Mesendoderm (in vitro differentiated cells): ENCODE measurements at regions not wholly inside any gene's neighbourhood (a gene's known extent, or its start where the extent isn't known, plus 50 kb on each side); places are given as distances from the start of the nearest gene placed in this dataset.

ENCODE experiments used
- DNase-seq: peaks from one replicate; pipeline ENCODE4 v3.0.0; 2013
- H2AK5ac ChIP-seq: 2 replicates; pipeline ENCODE4 v1.6.1; 2013; ENCODE audit warnings: low read length, inconsistent platforms
- H2BK120ac ChIP-seq: 2 replicates; pipeline ENCODE4 v1.6.1; 2013; ENCODE audit warnings: low read depth, mild to moderate bottlenecking, low read length, moderate library complexity, mixed read lengths
- H2BK15ac ChIP-seq: replicated peaks from 2 replicates; pipeline ENCODE4 v1.6.1; 2013; ENCODE audit warnings: low read depth, mild to moderate bottlenecking, moderate library complexity
- H2BK5ac ChIP-seq: 2 replicates; pipeline ENCODE4 v1.6.1; 2013; ENCODE audit warnings: low read length, inconsistent platforms
- H3K18ac ChIP-seq: 2 replicates; pipeline ENCODE4 v1.6.1; 2013; ENCODE audit warnings: mild to moderate bottlenecking, low read length, mixed read lengths
- H3K23ac ChIP-seq: one replicate; pipeline ENCODE4 v1.6.1; 2013; ENCODE audit warnings: low read length
- H3K27ac ChIP-seq: 2 replicates; pipeline ENCODE4 v1.5.1; 2013; ENCODE audit warnings: low read depth, mild to moderate bottlenecking, inconsistent platforms, low read length, moderate library complexity
- H3K27me3 ChIP-seq: 2 replicates; pipeline ENCODE4 v1.6.1; 2013; ENCODE audit warnings: low read length, control low read depth, mild to moderate bottlenecking, inconsistent platforms; ENCODE audit not compliant: insufficient read depth, poor library complexity
- H3K36me3 ChIP-seq: 2 replicates; pipeline ENCODE4 v1.6.1; 2013; ENCODE audit warnings: low read length, inconsistent platforms; ENCODE audit not compliant: control insufficient read depth, insufficient read depth
- H3K4ac ChIP-seq: one replicate; pipeline ENCODE4 v1.6.1; 2013; ENCODE audit warnings: low read depth, mild to moderate bottlenecking, low read length, moderate library complexity
- H3K4me1 ChIP-seq: 2 replicates; pipeline ENCODE4 v1.6.1; 2013; ENCODE audit warnings: low read depth, low read length, inconsistent platforms; ENCODE audit not compliant: control insufficient read depth
- H3K4me2 ChIP-seq: 2 replicates; pipeline ENCODE4 v1.6.1; 2013; ENCODE audit warnings: low read length
- H3K4me3 ChIP-seq: 2 replicates; pipeline ENCODE4 v1.5.1; 2013; ENCODE audit warnings: mild to moderate bottlenecking, low read length
- H3K56ac ChIP-seq: one replicate; pipeline ENCODE4 v1.6.1; 2013; ENCODE audit warnings: low read length
- H3K79me1 ChIP-seq: 2 replicates; pipeline ENCODE4 v1.6.1; 2013; ENCODE audit warnings: low read length, inconsistent platforms
- H3K79me2 ChIP-seq: 2 replicates; pipeline ENCODE4 v1.6.1; 2013; ENCODE audit warnings: mild to moderate bottlenecking, low read length; ENCODE audit not compliant: control insufficient read depth, insufficient read depth
- H3K9ac ChIP-seq: 2 replicates; pipeline ENCODE4 v1.6.1; 2013; ENCODE audit warnings: low read length, inconsistent platforms
- H4K5ac ChIP-seq: one replicate; pipeline ENCODE4 v1.6.1; 2013; ENCODE audit warnings: low read length
- H4K8ac ChIP-seq: one replicate; pipeline ENCODE4 v1.6.1; 2013; ENCODE audit warnings: low read depth, mild to moderate bottlenecking, control low read depth, low read length, moderate library complexity
- WGBS: extraction: QIAGEN DNeasy Blood & Tissue Kit; methylation state at CpG from one replicate; pipeline ENCODE4 v1.1.7; 2013; ENCODE audit warnings: low lambda C conversion rate, missing lambda C conversion rate; ENCODE audit not compliant: insufficient coverage; ENCODE audit errors: extremely low coverage; 5-methylcytosine and 5-hydroxymethylcytosine counted together

DNA sequence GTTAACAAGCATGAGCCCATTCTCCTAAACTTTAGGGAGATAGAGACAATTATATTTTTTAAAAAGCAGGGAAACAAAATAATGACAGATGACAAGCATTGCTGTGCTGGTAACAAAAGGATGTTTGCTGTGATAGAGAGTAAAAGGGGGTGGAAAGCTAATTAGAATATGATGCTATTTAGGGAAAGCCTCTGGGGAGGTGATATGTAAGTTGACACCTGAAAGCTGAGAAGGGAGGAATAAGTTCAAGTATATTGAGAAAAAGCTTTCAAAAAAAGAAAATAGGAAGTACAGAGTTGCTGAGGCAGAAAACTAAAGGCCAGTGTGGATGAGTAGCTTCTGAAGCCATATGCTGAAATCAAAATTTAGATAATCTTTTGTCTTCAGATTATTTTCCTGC lies 565.2 kb upstream of the NRXN1 start:
- no peak overlapping the region for H3K56ac ChIP-seq
- H3K4me2 ChIP-seq, result no peak overlapping the region
- H3K27ac ChIP-seq, result no peak overlapping the region
- no peaks in the 10 kb centered on the region for H3K4me1 ChIP-seq
- no peak overlapping the region for H3K4me3 ChIP-seq
- no peak overlapping the region for H2AK5ac ChIP-seq
- no peak overlapping the region for H2BK120ac ChIP-seq
- H3K9ac ChIP-seq, result no peak overlapping the region
- H3K36me3 ChIP-seq, result no peaks in the 10 kb centered on the region
- peak; percentile 5 for DNase-seq
- H3K79me2 ChIP-seq, result no peaks in the 10 kb centered on the region
- H4K8ac ChIP-seq, result no peak overlapping the region
- no peak overlapping the region for H3K18ac ChIP-seq
- no peak overlapping the region for H3K23ac ChIP-seq
- H2BK5ac ChIP-seq, result no peak overlapping the region
- H3K79me1 ChIP-seq, result no peaks in the 10 kb centered on the region
- H3K4ac ChIP-seq, result no peak overlapping the region
- H2BK15ac ChIP-seq, result no peak overlapping the region
- no peaks in the 10 kb centered on the region for H3K27me3 ChIP-seq
- H4K5ac ChIP-seq, result no peak overlapping the region

DNA sequence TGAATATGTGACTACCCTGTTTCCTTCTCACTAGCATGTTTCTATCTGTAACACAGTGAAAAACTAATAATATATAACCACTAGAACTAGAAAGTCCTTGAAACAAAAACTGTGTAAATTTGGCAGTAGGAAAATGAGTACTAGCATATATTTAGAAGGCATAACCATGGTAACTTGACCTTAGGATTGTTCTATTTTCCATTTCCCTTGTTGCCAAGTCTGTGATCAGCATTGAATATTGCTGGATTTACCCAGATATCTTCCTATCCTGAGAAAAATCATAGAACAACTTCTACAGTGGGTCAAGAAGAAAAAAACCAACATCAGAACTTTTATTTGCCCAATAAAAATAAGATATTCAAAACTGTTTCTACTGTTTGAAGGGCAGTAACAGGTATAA lies 563.9 kb upstream of the NRXN1 start:
- Histone ChIP-seq H3K4me1 (no peaks in the 10 kb centered on the region), H3K4me3 (no peak overlapping the region), H3K36me3 (no peaks in the 10 kb centered on the region), H3K9ac (no peak overlapping the region), H2BK5ac (no peak overlapping the region), H3K23ac (no peak overlapping the region), H3K4ac (no peak overlapping the region), H4K5ac (no peak overlapping the region), H2BK15ac (no peak overlapping the region), H2BK120ac (no peak overlapping the region), H3K79me2 (no peaks in the 10 kb centered on the region), H3K27me3 (no peaks in the 10 kb centered on the region), H4K8ac (no peak overlapping the region), H3K79me1 (no peaks in the 10 kb centered on the region), H3K18ac (no peak overlapping the region), H2AK5ac (no peak overlapping the region), H3K27ac (no peak overlapping the region), H3K56ac (no peak overlapping the region), H3K4me2 (no peak overlapping the region)
- DNase-seq, result no peak

DNA sequence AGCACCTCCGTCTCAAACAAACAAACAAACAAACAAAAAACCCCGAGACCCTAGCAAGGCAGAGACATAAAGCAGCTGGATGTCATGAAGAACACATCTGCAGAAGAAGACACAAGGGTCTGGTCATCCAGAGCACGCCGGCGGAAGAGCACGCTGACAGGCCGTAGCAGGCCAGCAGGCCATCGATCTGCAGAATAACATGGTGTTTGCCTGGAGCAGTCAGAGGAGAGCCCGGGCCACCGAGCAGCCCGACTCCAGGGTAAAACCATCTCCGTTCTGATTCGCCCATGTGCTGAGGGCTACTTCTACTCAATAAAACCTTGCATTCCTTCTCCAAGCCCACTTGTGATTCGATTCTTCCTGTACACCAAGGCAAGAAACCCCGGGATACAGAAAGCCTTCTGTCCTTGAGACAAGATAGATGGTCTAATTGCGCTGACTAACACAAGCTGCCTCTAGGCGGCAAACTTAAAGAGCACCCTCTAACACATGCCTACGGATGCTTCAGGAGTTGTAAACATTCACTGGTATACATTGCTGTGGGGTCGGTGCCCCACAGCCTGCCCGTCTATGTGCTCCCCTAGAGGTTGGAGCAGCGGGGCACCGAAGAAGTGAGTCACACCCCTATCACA lies 549.8 kb upstream of the NRXN1 start:
- Histone ChIP-seq H3K4me1 (no peaks in the 10 kb centered on the region), H2BK15ac (no peak overlapping the region), H3K27me3 (no peaks in the 10 kb centered on the region), H3K36me3 (no peaks in the 10 kb centered on the region), H4K8ac (no peak overlapping the region), H3K79me1 (no peaks in the 10 kb centered on the region), H3K4ac (no peak overlapping the region), H2BK120ac (no peak overlapping the region), H3K79me2 (no peaks in the 10 kb centered on the region), H3K23ac (no peak overlapping the region), H3K56ac (no peak overlapping the region), H2BK5ac (no peak overlapping the region), H3K4me3 (no peak overlapping the region), H3K4me2 (no peak overlapping the region), H3K18ac (no peak overlapping the region), H3K27ac (no peak overlapping the region), H2AK5ac (no peak overlapping the region), H3K9ac (no peak overlapping the region), H4K5ac (no peak overlapping the region)
- WGBS, result no CpG with 5 or more reads among the region's 22 CpGs
- peak; percentile 21 for DNase-seq

DNA sequence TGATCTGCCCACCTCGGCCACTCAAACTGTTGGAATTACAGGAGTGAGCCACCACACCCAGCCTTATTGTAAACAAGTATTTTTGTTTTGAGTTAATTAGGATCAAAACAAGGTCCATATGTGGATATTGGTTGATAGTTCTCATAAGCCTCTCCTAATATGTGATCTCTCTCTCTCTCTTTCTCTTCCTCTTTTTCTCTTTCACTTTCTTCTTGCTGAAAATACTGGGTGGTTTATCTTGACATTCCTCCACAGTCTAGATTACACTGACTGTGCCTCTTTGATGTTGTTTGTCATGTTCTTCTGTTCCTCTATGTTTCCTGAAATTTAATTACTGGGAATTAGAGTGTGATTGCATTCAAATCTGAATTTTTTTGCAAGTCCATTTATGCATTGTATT lies 547.5 kb upstream of the NRXN1 start:
- no peaks in the 10 kb centered on the region for H3K36me3 ChIP-seq
- no peak overlapping the region for H2BK15ac ChIP-seq
- H3K27me3 ChIP-seq, result no peaks in the 10 kb centered on the region
- H4K5ac ChIP-seq, result no peak overlapping the region
- H3K9ac ChIP-seq, result no peak overlapping the region
- no peak overlapping the region for H3K23ac ChIP-seq
- no peaks in the 10 kb centered on the region for H3K79me2 ChIP-seq
- H4K8ac ChIP-seq, result no peak overlapping the region
- no peak overlapping the region for H3K4ac ChIP-seq
- H2BK120ac ChIP-seq, result no peak overlapping the region
- no peak overlapping the region for H2AK5ac ChIP-seq
- no peak overlapping the region for H3K56ac ChIP-seq
- no peak overlapping the region for H3K18ac ChIP-seq
- no peak overlapping the region for H3K4me3 ChIP-seq
- no CpG with 5 or more reads among the region's 1 CpG for WGBS
- no peak overlapping the region for H2BK5ac ChIP-seq
- H3K79me1 ChIP-seq, result no peaks in the 10 kb centered on the region
- no peak for DNase-seq
- no peak overlapping the region for H3K27ac ChIP-seq
- H3K4me2 ChIP-seq, result no peak overlapping the region
- no peaks in the 10 kb centered on the region for H3K4me1 ChIP-seq

DNA sequence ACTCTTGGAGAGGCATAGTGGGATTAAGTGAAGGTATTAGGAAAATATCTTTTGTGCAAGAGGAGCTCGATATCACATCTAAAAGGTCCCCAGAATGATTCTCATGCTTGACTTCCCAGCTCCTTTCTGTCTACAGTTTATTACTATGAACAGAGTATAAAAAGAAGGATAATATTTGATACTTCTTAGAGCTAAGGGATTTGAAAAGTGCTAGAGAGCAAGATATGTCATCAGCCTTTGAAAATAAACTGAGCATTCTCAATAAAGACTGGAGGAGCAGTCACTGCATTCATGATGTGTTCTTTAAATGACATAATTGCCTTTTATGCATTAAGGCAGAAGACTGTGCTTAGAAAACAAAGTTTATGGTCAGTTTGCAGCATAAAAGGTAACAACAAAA lies 543.2 kb upstream of the NRXN1 start:
- H4K5ac ChIP-seq, result no peak overlapping the region
- H2BK5ac ChIP-seq, result no peak overlapping the region
- no peaks in the 10 kb centered on the region for H3K79me1 ChIP-seq
- H3K4me3 ChIP-seq, result no peak overlapping the region
- H4K8ac ChIP-seq, result no peak overlapping the region
- no peak overlapping the region for H3K56ac ChIP-seq
- H3K36me3 ChIP-seq, result no peaks in the 10 kb centered on the region
- no peak overlapping the region for H3K4me2 ChIP-seq
- no peak overlapping the region for H2BK15ac ChIP-seq
- no peak overlapping the region for H3K18ac ChIP-seq
- H2BK120ac ChIP-seq, result no peak overlapping the region
- WGBS, result no CpG with 5 or more reads among the region's 1 CpG
- no peak overlapping the region for H2AK5ac ChIP-seq
- DNase-seq, result no peak
- no peak overlapping the region for H3K27ac ChIP-seq
- H3K4me1 ChIP-seq, result no peaks in the 10 kb centered on the region
- no peaks in the 10 kb centered on the region for H3K79me2 ChIP-seq
- H3K27me3 ChIP-seq, result no peaks in the 10 kb centered on the region
- no peak overlapping the region for H3K9ac ChIP-seq
- H3K4ac ChIP-seq, result no peak overlapping the region
- H3K23ac ChIP-seq, result no peak overlapping the region

DNA sequence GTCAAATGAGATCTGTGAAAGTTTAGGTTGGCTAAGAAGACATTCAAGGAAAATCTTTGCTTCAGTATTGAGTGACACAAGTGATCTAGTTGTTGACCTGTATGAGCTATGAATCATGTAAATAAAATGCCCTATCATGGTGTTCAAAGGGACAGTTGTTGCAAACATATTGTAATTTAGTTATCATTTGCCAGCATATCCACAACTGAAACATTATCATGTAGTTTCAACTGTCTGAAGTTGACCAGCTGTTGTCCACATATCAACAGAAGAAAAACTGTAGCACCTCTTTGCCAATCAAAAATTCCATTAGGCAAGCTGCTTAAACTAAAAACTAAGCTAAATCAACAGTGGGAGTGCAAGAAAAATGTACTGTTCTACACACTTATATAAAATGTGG lies 527.1 kb upstream of the NRXN1 start:
- no peak overlapping the region for H4K8ac ChIP-seq
- no peaks in the 10 kb centered on the region for H3K4me1 ChIP-seq
- no peak overlapping the region for H3K18ac ChIP-seq
- H3K79me2 ChIP-seq, result no peaks in the 10 kb centered on the region
- H3K27me3 ChIP-seq, result no peaks in the 10 kb centered on the region
- H3K4ac ChIP-seq, result no peak overlapping the region
- no peak overlapping the region for H3K4me2 ChIP-seq
- no peak overlapping the region for H2AK5ac ChIP-seq
- H2BK120ac ChIP-seq, result no peak overlapping the region
- no peak overlapping the region for H4K5ac ChIP-seq
- H3K4me3 ChIP-seq, result no peak overlapping the region
- H3K27ac ChIP-seq, result no peak overlapping the region
- no peak overlapping the region for H3K9ac ChIP-seq
- no peak overlapping the region for H3K23ac ChIP-seq
- H2BK5ac ChIP-seq, result no peak overlapping the region
- H3K36me3 ChIP-seq, result no peaks in the 10 kb centered on the region
- H2BK15ac ChIP-seq, result no peak overlapping the region
- H3K79me1 ChIP-seq, result no peaks in the 10 kb centered on the region
- H3K56ac ChIP-seq, result no peak overlapping the region
- no peak for DNase-seq
